ENCODE measurements at regions not wholly inside any gene's neighbourhood (a gene's known extent, or its start where the extent isn't known, plus 50 kb on each side); places are given as distances from the start of the nearest gene placed in this dataset.

DNA sequence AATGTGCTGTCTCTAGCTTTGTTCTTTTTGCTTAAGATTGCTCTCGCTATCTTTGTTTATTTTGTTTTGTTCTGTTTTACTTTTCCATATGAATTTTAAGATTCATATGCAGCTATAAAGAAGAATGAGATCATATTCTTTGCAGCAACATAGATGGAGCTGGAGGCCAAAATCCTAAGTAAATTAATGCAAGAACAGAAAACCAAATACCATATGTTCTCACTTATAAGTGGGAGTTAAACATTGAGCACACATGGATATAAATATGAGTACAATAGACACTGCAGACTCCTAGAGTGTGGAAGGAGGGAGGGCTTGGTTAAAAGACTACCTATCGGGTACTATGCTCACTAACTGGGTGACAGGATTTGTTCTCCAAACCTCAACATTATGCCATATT is 237.8 kb downstream of the TRAM1L1 start:
- Histone ChIP-seq H3K27ac (ENCODE audit: insufficient read length, low read depth, low read length) (no peak overlapping the region), H4K91ac (ENCODE audit: insufficient read length, low read depth, low read length) (no peak overlapping the region), H2BK120ac (ENCODE audit: low read depth, low read length, poor library complexity, severe bottlenecking) (no peak overlapping the region), H3K9me3 (ENCODE audit: control insufficient read depth, low read depth, low read length) (no peaks in the 10 kb centered on the region), H2AFZ (ENCODE audit: low read length) (no peak overlapping the region), H3K18ac (ENCODE audit: insufficient read length, low read depth, low read length) (no peak overlapping the region), H3K27me3 (ENCODE audit: insufficient read depth, low read length) (no peaks in the 10 kb centered on the region), H3K9ac (ENCODE audit: extremely low read depth, insufficient read length, low read length) (no peak overlapping the region), H3K79me1 (ENCODE audit: insufficient read depth, low read depth, low read length, poor library complexity, severe bottlenecking) (no peaks in the 10 kb centered on the region), H3T11ph (ENCODE audit: low read length) (no peak overlapping the region), H3K56ac (ENCODE audit: insufficient read length, low read depth, low read length) (no peak overlapping the region), H3K23ac (ENCODE audit: insufficient read length, low read depth, low read length) (no peak overlapping the region), H4K20me1 (ENCODE audit: control insufficient read depth, insufficient read depth, insufficient read length) (no peaks in the 10 kb centered on the region), H3K14ac (ENCODE audit: insufficient read depth, low read length) (no peak overlapping the region), H2BK20ac (ENCODE audit: low read depth, low read length, poor library complexity, severe bottlenecking) (no peak overlapping the region), H3K4me1 (ENCODE audit: insufficient read depth, low read length) (no peaks in the 10 kb centered on the region), H3K4ac (ENCODE audit: low read depth, low read length) (no peak overlapping the region), H2BK12ac (ENCODE audit: insufficient read length, low read depth, low read length) (no peak overlapping the region), H4K8ac (replicated peaks; ENCODE audit: insufficient read length, low read depth, low read length) (no peak overlapping the region), H2AK5ac (ENCODE audit: insufficient read length, low read length) (no peak overlapping the region), H2BK15ac (ENCODE audit: low read depth, low read length) (no peak overlapping the region), H3K23me2 (ENCODE audit: insufficient read length, low read depth, low read length, poor library complexity, severe bottlenecking) (no peaks in the 10 kb centered on the region), H3K4me2 (ENCODE audit: insufficient read depth, insufficient read length, low read length) (no peak overlapping the region), H4K5ac (ENCODE audit: insufficient read length, low read depth, low read length) (no peak overlapping the region), H3K79me2 (ENCODE audit: insufficient read depth, low read length) (no peaks in the 10 kb centered on the region), H2BK5ac (ENCODE audit: insufficient read length, low read length) (no peak overlapping the region)
- no peak overlapping the region for H3K4me3 Mint-ChIP-seq
- WGBS (ENCODE audit: extremely low coverage, insufficient read length, low lambda C conversion rate), result no CpG with 5 or more reads among the region's 2 CpGs
- no peaks in the 10 kb centered on the region for H3K36me3 Mint-ChIP-seq (ENCODE audit: insufficient read depth in 1 of 3, low read depth in 3 of 3)
- no peaks in the 10 kb centered on the region; the same call in 1 of the 2 replicates for H3K27me3 Mint-ChIP-seq (ENCODE audit: low read depth)
- no peak for DNase-seq
- no peaks in the 10 kb centered on the region for H3K4me1 Mint-ChIP-seq
- no peaks in the 10 kb centered on the region for H3K9me3 Mint-ChIP-seq
- H3K27ac Mint-ChIP-seq, result no peak overlapping the region
- TF ChIP-seq, protein P1, sequence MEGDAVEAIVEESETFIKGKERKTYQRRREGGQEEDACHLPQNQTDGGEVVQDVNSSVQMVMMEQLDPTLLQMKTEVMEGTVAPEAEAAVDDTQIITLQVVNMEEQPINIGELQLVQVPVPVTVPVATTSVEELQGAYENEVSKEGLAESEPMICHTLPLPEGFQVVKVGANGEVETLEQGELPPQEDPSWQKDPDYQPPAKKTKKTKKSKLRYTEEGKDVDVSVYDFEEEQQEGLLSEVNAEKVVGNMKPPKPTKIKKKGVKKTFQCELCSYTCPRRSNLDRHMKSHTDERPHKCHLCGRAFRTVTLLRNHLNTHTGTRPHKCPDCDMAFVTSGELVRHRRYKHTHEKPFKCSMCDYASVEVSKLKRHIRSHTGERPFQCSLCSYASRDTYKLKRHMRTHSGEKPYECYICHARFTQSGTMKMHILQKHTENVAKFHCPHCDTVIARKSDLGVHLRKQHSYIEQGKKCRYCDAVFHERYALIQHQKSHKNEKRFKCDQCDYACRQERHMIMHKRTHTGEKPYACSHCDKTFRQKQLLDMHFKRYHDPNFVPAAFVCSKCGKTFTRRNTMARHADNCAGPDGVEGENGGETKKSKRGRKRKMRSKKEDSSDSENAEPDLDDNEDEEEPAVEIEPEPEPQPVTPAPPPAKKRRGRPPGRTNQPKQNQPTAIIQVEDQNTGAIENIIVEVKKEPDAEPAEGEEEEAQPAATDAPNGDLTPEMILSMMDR (conservative IDR thresholded peaks at IDR 0.05), result no peak
